ENCODE measurements at regions not wholly inside any gene's neighbourhood (a gene's known extent, or its start where the extent isn't known, plus 50 kb on each side); places are given as distances from the start of the nearest gene placed in this dataset.

DNA sequence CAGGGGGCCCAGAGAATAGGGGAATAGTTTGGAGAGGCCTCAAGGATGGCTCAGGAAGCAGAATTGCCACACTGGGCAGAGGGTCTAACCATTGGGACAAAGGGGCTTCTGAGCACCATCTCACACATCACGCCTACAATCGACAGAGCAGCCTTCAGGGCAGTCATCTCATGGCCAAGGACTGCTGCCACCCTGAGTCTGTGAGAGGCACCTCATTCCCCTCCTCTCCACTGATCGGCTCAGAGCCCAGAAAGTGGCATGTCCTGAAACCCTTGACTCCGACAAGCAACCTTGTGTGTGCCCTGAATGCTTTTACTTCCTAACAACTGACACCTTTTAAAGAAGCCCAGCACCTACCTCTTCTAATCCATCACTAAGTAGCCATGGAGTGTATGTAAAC is 128.9 kb upstream of the PTPN3 start:
- ATAC-seq (no peak), DNase-seq (ENCODE audit: low read depth in 1 of 2, low spot score in 1 of 2) (no peak), FAIRE-seq (no peak)
- H3K9me3 ChIP-seq = no peaks in the 10 kb centered on the region
- H3K27ac ChIP-seq = no peak overlapping the region
- POLR2A ChIA-PET = no interaction called here
- H3K4me2 ChIP-seq = no peak overlapping the region
- 20% methylated on average over 4 of the region's 4 CpGs for WGBS (ENCODE audit: missing lambda C conversion rate)
- no peak for TF ChIP-seq HOXA7 (CRISPR knock-in tag; IDR thresholded peaks at IDR 0.05)
- no peak for TF ChIP-seq POLR2AphosphoS2 (conservative IDR thresholded peaks at IDR 0.05; ENCODE audit: low read length)
- TF ChIP-seq, protein P1, sequence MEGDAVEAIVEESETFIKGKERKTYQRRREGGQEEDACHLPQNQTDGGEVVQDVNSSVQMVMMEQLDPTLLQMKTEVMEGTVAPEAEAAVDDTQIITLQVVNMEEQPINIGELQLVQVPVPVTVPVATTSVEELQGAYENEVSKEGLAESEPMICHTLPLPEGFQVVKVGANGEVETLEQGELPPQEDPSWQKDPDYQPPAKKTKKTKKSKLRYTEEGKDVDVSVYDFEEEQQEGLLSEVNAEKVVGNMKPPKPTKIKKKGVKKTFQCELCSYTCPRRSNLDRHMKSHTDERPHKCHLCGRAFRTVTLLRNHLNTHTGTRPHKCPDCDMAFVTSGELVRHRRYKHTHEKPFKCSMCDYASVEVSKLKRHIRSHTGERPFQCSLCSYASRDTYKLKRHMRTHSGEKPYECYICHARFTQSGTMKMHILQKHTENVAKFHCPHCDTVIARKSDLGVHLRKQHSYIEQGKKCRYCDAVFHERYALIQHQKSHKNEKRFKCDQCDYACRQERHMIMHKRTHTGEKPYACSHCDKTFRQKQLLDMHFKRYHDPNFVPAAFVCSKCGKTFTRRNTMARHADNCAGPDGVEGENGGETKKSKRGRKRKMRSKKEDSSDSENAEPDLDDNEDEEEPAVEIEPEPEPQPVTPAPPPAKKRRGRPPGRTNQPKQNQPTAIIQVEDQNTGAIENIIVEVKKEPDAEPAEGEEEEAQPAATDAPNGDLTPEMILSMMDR (IDR thresholded peaks at IDR 0.05) = no peak
- TF ChIP-seq KDM1A (IDR thresholded peaks at IDR 0.05; ENCODE audit: low read depth) = no peak
- TF ChIP-seq, protein P2, sequence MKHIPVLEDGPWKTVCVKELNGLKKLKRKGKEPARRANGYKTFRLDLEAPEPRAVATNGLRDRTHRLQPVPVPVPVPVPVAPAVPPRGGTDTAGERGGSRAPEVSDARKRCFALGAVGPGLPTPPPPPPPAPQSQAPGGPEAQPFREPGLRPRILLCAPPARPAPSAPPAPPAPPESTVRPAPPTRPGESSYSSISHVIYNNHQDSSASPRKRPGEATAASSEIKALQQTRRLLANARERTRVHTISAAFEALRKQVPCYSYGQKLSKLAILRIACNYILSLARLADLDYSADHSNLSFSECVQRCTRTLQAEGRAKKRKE (CRISPR knock-in tag; IDR thresholded peaks at IDR 0.05; ENCODE audit: low read depth) = no peak
- no peak for TF ChIP-seq JUN (IDR thresholded peaks at IDR 0.05)
- TF ChIP-seq PHF8 (IDR thresholded peaks at IDR 0.05; ENCODE audit: borderline replicate concordance, low read depth) = no peak
- no peak for TF ChIP-seq CEBPB (IDR thresholded peaks at IDR 0.05)
- TF ChIP-seq FOSL2 (IDR thresholded peaks at IDR 0.05) = no peak
- no peak for TF ChIP-seq FOSL2 (CRISPR knock-in tag; IDR thresholded peaks at IDR 0.05)
- no peak for TF ChIP-seq HOXB13 (CRISPR knock-in tag; IDR thresholded peaks at IDR 0.05; ENCODE audit: low read depth)
- no peak for TF ChIP-seq CHD2 (IDR thresholded peaks at IDR 0.05; ENCODE audit: low read length, partially characterized antibody)
- TF ChIP-seq, protein P3, sequence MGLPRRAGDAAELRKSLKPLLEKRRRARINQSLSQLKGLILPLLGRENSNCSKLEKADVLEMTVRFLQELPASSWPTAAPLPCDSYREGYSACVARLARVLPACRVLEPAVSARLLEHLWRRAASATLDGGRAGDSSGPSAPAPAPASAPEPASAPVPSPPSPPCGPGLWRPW (IDR thresholded peaks at IDR 0.05) = no peak
- H3K4me1 ChIP-seq = no peaks in the 10 kb centered on the region
- CTCF ChIA-PET = no interaction called here
- H3K4me3 ChIP-seq = no peak overlapping the region

DNA sequence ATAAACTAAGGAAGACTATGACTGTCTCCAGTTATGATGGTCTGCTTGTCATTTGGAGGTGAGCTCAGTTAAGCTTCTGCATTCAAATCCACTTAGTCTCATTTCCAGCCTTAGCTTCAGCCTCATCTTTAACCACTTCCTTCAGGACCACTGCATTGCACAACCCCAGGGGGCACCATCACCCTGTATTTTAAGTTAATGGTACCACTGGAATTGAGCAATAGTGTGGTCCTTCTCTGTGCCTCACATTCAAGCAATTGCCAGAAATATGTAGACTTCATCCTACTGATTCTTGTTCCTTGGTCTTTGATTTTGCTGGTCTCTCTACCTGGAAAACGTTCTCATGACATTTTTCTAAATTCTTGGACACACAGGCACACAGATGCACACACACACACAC is 131.5 kb upstream of the PTPN3 start:
- ATAC-seq = no peak
- Histone ChIP-seq H3K27ac (no peak overlapping the region), H3K4me1 (no peaks in the 10 kb centered on the region), H3K9me3 (no peaks in the 10 kb centered on the region), H3K4me2 (no peak overlapping the region), H3K4me3 (no peak overlapping the region)
- WGBS (ENCODE audit: missing lambda C conversion rate) = 4% methylated on average over 1 of the region's 1 CpG
- no peak for FAIRE-seq
- POLR2A ChIA-PET = no interaction called here
- TF ChIP-seq RFX5 (IDR thresholded peaks at IDR 0.05) (no peak), RAD21 (conservative IDR thresholded peaks at IDR 0.05 in 1 of 2, IDR thresholded peaks at IDR 0.05 in 1 of 2) (no peak), POLR2AphosphoS2 (conservative IDR thresholded peaks at IDR 0.05; ENCODE audit: low read length) (no peak), EHMT2 (IDR thresholded peaks at IDR 0.05; ENCODE audit: low read depth) (no peak), EHF (CRISPR knock-in tag; IDR thresholded peaks at IDR 0.05) (no peak), ZC3H11A (IDR thresholded peaks at IDR 0.05) (no peak), ZFP36 (IDR thresholded peaks at IDR 0.05; ENCODE audit: borderline replicate concordance, partially characterized antibody) (no peak), BHLHE40 (IDR thresholded peaks at IDR 0.05; ENCODE audit: low read depth, low read length) (no peak), FOSL2 (IDR thresholded peaks at IDR 0.05) (no peak), FOSL2 (CRISPR knock-in tag; IDR thresholded peaks at IDR 0.05) (no peak), HEYL (CRISPR knock-in tag; IDR thresholded peaks at IDR 0.05) (no peak), MAFK (IDR thresholded peaks at IDR 0.05; ENCODE audit: partially characterized antibody) (no peak)
- TF ChIP-seq, protein P4, sequence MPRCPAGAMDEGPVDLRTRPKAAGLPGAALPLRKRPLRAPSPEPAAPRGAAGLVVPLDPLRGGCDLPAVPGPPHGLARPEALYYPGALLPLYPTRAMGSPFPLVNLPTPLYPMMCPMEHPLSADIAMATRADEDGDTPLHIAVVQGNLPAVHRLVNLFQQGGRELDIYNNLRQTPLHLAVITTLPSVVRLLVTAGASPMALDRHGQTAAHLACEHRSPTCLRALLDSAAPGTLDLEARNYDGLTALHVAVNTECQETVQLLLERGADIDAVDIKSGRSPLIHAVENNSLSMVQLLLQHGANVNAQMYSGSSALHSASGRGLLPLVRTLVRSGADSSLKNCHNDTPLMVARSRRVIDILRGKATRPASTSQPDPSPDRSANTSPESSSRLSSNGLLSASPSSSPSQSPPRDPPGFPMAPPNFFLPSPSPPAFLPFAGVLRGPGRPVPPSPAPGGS (IDR thresholded peaks at IDR 0.05) = no peak
- TF ChIP-seq, protein P2 (CRISPR knock-in tag; IDR thresholded peaks at IDR 0.05; ENCODE audit: low read depth) = no peak
- TF ChIP-seq, protein P5, sequence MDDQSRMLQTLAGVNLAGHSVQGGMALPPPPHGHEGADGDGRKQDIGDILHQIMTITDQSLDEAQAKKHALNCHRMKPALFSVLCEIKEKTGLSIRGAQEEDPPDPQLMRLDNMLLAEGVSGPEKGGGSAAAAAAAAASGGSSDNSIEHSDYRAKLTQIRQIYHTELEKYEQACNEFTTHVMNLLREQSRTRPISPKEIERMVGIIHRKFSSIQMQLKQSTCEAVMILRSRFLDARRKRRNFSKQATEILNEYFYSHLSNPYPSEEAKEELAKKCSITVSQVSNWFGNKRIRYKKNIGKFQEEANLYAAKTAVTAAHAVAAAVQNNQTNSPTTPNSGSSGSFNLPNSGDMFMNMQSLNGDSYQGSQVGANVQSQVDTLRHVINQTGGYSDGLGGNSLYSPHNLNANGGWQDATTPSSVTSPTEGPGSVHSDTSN (IDR thresholded peaks at IDR 0.05) = no peak
- no peak for DNase-seq (ENCODE audit: low read depth in 1 of 2, low spot score in 1 of 2)
- CTCF ChIA-PET = interaction anchor here (1.0 to 1.6 kb wide), 2 partner anchors 37 to 55 kb away, joined by 3 read pairs; no protein-coding TSS in a partner anchor
